ENCODE measurements at regions not wholly inside any gene's neighbourhood (a gene's known extent, or its start where the extent isn't known, plus 50 kb on each side); places are given as distances from the start of the nearest gene placed in this dataset.

GRCh38 chr7:98771519-98771918 is 98.3 kb downstream of the TMEM130 start:
- Mint-ChIP-seq H3K27ac (no peak overlapping the region), H3K4me1 (ENCODE audit: low read depth) (peaks cover 12% of the 10 kb centered on the region), H3K4me3 (peak overlapping the region; percentile 10; the same call in 1 of the 2 replicates), H3K9me3 (no peaks in the 10 kb centered on the region), H3K36me3 (ENCODE audit: low read depth) (no peaks in the 10 kb centered on the region), H3K27me3 (ENCODE audit: insufficient read depth) (peaks cover 11% of the 10 kb centered on the region)
- peak; percentile 50 for DNase-seq
- TF ChIP-seq CTCF (IDR thresholded peaks at IDR 0.05): no peak

GRCh38 chr7:98771941-98772603 is 97.7 kb downstream of the TMEM130 start:
- no peaks in the 10 kb centered on the region for H3K9me3 Mint-ChIP-seq
- H3K27me3 Mint-ChIP-seq (ENCODE audit: insufficient read depth): peaks cover 11% of the 10 kb centered on the region
- peak overlapping the region; percentile 10; the same call in 1 of the 2 replicates for H3K4me3 Mint-ChIP-seq
- H3K27ac Mint-ChIP-seq: no peak overlapping the region
- no peak for TF ChIP-seq CTCF (IDR thresholded peaks at IDR 0.05)
- no peak for DNase-seq
- no peaks in the 10 kb centered on the region for H3K36me3 Mint-ChIP-seq (ENCODE audit: low read depth)
- H3K4me1 Mint-ChIP-seq (ENCODE audit: low read depth): peaks cover 12% of the 10 kb centered on the region

DNA sequence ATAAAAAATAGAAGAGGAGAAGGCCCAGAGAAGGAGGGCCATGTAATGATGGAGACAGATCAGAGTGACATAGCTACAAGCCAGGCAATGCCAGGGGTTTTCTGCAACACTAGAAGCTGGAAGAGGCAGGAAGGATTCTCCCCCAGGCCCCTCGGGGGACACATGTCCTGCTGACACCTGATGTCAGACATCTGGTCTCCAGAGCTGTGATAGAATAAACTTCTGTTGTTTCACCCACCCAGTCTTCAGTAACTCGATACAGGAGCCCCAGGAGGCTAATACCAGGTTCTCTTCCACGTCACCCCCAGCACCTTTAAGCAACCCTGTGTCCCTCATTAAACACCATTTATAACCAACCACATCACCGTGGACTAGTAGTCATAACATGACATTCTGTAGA is 94.9 kb downstream of the TMEM130 start:
- no peaks in the 10 kb centered on the region for H3K9me3 Mint-ChIP-seq
- no peak overlapping the region for H3K4me3 Mint-ChIP-seq
- DNase-seq: no peak
- no peak overlapping the region for H3K27ac Mint-ChIP-seq
- peaks cover 9% of the 10 kb centered on the region for H3K27me3 Mint-ChIP-seq (ENCODE audit: insufficient read depth)
- peaks cover 12% of the 10 kb centered on the region for H3K4me1 Mint-ChIP-seq (ENCODE audit: low read depth)
- no peaks in the 10 kb centered on the region for H3K36me3 Mint-ChIP-seq (ENCODE audit: low read depth)
- TF ChIP-seq CTCF (IDR thresholded peaks at IDR 0.05): no peak

DNA sequence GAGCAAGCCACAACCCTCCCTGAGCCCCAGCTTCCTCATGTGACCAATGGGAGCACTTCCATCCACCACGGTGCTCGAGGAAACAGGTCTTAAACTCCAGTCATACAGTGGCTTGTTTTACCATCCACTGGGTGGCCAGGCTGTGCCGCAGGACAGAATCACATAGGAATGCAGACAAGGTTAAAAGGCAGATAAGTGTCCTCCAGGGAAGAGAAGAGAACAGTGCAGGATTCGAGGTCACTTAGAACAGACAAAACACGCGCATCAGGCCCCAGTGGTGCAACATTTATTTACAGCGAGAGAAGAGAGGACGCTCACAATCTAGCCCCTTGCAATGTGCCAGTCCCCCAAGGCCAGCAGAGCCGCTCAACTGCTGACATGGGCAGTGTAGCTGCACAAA is 92.8 kb downstream of the TMEM130 start:
- no peak overlapping the region for H3K27ac Mint-ChIP-seq
- peaks cover 2% of the 10 kb centered on the region for H3K4me1 Mint-ChIP-seq (ENCODE audit: low read depth)
- H3K9me3 Mint-ChIP-seq: no peaks in the 10 kb centered on the region
- no peak for TF ChIP-seq CTCF (IDR thresholded peaks at IDR 0.05)
- no peak for DNase-seq
- H3K4me3 Mint-ChIP-seq: no peak overlapping the region
- peaks cover 16% of the 10 kb centered on the region for H3K27me3 Mint-ChIP-seq (ENCODE audit: insufficient read depth)
- H3K36me3 Mint-ChIP-seq (ENCODE audit: low read depth): no peaks in the 10 kb centered on the region

GRCh38 chr7:98778421-98778820 is 91.4 kb downstream of the TMEM130 start:
- H3K36me3 Mint-ChIP-seq (ENCODE audit: low read depth): no peaks in the 10 kb centered on the region
- H3K4me1 Mint-ChIP-seq (ENCODE audit: low read depth): no peaks in the 10 kb centered on the region
- peaks cover 17% of the 10 kb centered on the region for H3K27me3 Mint-ChIP-seq (ENCODE audit: insufficient read depth)
- H3K4me3 Mint-ChIP-seq: no peak overlapping the region
- H3K27ac Mint-ChIP-seq: no peak overlapping the region
- no peak for DNase-seq
- no peaks in the 10 kb centered on the region for H3K9me3 Mint-ChIP-seq
- TF ChIP-seq CTCF (IDR thresholded peaks at IDR 0.05): no peak
